ENCODE measurements at regions not wholly inside any gene's neighbourhood (a gene's known extent, or its start where the extent isn't known, plus 50 kb on each side); places are given as distances from the start of the nearest gene placed in this dataset.

- ChIA-PET POLR2A (no interaction called here), CTCF (no interaction called here)
- no peak for DNase-seq (ENCODE audit: low read depth)
- Histone ChIP-seq H3K27me3 (ENCODE audit: control insufficient read depth, insufficient read depth, low read length) (no peaks in the 10 kb centered on the region), H3K36me3 (ENCODE audit: control insufficient read depth, insufficient read depth, low read length) (no peaks in the 10 kb centered on the region), H3K4me3 (ENCODE audit: low read depth, low read length) (no peak overlapping the region)
- TF ChIP-seq CTCF (IDR thresholded peaks at IDR 0.05; ENCODE audit: insufficient read depth, low read depth, low read length): no peak
These were observed 53.3 kb upstream of the ERO1B start for GRCh38 chr1:236334893-236335545.

- POLR2A ChIA-PET: no interaction called here
- TF ChIP-seq CTCF (IDR thresholded peaks at IDR 0.05; ENCODE audit: insufficient read depth, low read depth, low read length): no peak
These were observed 50.5 kb upstream of the ERO1B start for GRCh38 chr1:236332092-236332758.

More at GRCh38 chr1:236332092-236332758, 50.5 kb upstream of the ERO1B start:
- no peak overlapping the region for H3K4me3 ChIP-seq (ENCODE audit: low read depth, low read length)
- no peaks in the 10 kb centered on the region for H3K27me3 ChIP-seq (ENCODE audit: control insufficient read depth, insufficient read depth, low read length)
- DNase-seq (ENCODE audit: low read depth): no peak
- no peaks in the 10 kb centered on the region for H3K36me3 ChIP-seq (ENCODE audit: control insufficient read depth, insufficient read depth, low read length)
- CTCF ChIA-PET: no interaction called here
